MCF 10A (cell line): ENCODE measurements at regions not wholly inside any gene's neighbourhood (a gene's known extent, or its start where the extent isn't known, plus 50 kb on each side); places are given as distances from the start of the nearest gene placed in this dataset.
"Not testable (repeated sequence)": the region's sequence is repeated elsewhere in the genome, so short reads cannot be mapped to it uniquely, and the experiment has no call there.

Experiments
- BruUV-seq: library from RNA; stranded (reverse); fragments of 400-500 nt; replicated peaks from 2 replicates; lab custom pipeline; 2021; lab: Mats Ljungman, UMichigan
- CTCF ChIA-PET: fragments of 300-600 bp; sonication (Branson Sonifier 250); formaldehyde crosslinking; extraction: SDS; loops from one replicate; lab custom pipeline; 2021; ENCODE audit warnings: antibody characterized with exemption, inconsistent platforms; lab: Yijun Ruan, JAX
- POLR2A ChIA-PET: fragments of 300-600, 350-650 bp; sonication (Branson Sonifier 250); formaldehyde crosslinking; extraction: SDS; loops from one replicate; lab custom pipeline; 2020; ENCODE audit warnings: antibody characterized with exemption, inconsistent platforms; lab: Yijun Ruan, JAX
- DNase-seq: peaks from one replicate; pipeline ENCODE4 v3.0.0-alpha.2; 2018; ENCODE audit not compliant: unreplicated experiment
- H3K27ac Mint-ChIP-seq: one replicate; pipeline ENCODE4 v1.8.0; 2022; ENCODE audit warnings: mild to moderate bottlenecking, low read depth, mixed read lengths; ENCODE audit not compliant: unreplicated experiment
- H3K27me3 Mint-ChIP-seq: one replicate; pipeline ENCODE4 v1.8.0; 2022; ENCODE audit warnings: mixed read lengths; ENCODE audit not compliant: insufficient read depth, unreplicated experiment
- H3K36me3 Mint-ChIP-seq: one replicate; pipeline ENCODE4 v1.8.0; 2022; ENCODE audit warnings: mild to moderate bottlenecking, moderate library complexity, mixed read lengths; ENCODE audit not compliant: insufficient read depth, unreplicated experiment
- H3K4me1 Mint-ChIP-seq: one replicate; pipeline ENCODE4 v1.8.0; 2022; ENCODE audit warnings: mixed read lengths; ENCODE audit not compliant: insufficient read depth, unreplicated experiment
- H3K4me3 Mint-ChIP-seq: one replicate; pipeline ENCODE4 v1.8.0; 2022; ENCODE audit warnings: mild to moderate bottlenecking, moderate library complexity, mixed read lengths; ENCODE audit not compliant: unreplicated experiment
- H3K9me3 Mint-ChIP-seq: one replicate; pipeline ENCODE4 v1.8.0; 2022; ENCODE audit warnings: mixed read lengths; ENCODE audit not compliant: unreplicated experiment
- intact Hi-C: fragments of 100-400 bp; cut with micrococcal nuclease; formaldehyde crosslinking; loops from 2 replicates; pipeline ENCODE4 v1.14.1; 2022
- TF ChIP-seq, protein P1 (sequence below): fragments of 200-600 bp; IDR thresholded peaks from one replicate; pipeline ENCODE4 v1.8.0; 2022; ENCODE audit warnings: antibody characterized with exemption, mild to moderate bottlenecking; ENCODE audit not compliant: unreplicated experiment

- ChIA-PET POLR2A (no interaction called here), CTCF (interaction anchor here (0.7 to 1.0 kb wide), 3 partner anchors 9 to 551 kb away, joined by 3 read pairs; no protein-coding TSS in a partner anchor)
- Mint-ChIP-seq H3K4me1 (no peaks in the 10 kb centered on the region), H3K27ac (no peak overlapping the region), H3K9me3 (no peaks in the 10 kb centered on the region), H3K4me3 (no peak overlapping the region), H3K27me3 (no peaks in the 10 kb centered on the region), H3K36me3 (no peaks in the 10 kb centered on the region)
- no TSS peak for BruUV-seq
- no peak for DNase-seq
- intact Hi-C loops: no loop called here
- TF ChIP-seq, protein P1, sequence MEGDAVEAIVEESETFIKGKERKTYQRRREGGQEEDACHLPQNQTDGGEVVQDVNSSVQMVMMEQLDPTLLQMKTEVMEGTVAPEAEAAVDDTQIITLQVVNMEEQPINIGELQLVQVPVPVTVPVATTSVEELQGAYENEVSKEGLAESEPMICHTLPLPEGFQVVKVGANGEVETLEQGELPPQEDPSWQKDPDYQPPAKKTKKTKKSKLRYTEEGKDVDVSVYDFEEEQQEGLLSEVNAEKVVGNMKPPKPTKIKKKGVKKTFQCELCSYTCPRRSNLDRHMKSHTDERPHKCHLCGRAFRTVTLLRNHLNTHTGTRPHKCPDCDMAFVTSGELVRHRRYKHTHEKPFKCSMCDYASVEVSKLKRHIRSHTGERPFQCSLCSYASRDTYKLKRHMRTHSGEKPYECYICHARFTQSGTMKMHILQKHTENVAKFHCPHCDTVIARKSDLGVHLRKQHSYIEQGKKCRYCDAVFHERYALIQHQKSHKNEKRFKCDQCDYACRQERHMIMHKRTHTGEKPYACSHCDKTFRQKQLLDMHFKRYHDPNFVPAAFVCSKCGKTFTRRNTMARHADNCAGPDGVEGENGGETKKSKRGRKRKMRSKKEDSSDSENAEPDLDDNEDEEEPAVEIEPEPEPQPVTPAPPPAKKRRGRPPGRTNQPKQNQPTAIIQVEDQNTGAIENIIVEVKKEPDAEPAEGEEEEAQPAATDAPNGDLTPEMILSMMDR: no peak
Observed at GRCh38 chrX:140149761-140150160, 184.4 kb upstream of the CXorf66 start.

- Mint-ChIP-seq H3K4me3 (no peak overlapping the region), H3K9me3 (no peaks in the 10 kb centered on the region), H3K27ac (no peak overlapping the region), H3K36me3 (no peaks in the 10 kb centered on the region), H3K4me1 (no peaks in the 10 kb centered on the region), H3K27me3 (no peaks in the 10 kb centered on the region)
- BruUV-seq: no TSS peak
- intact Hi-C loops: loop anchor here (2.0 to 5.0 kb wide), 2 partner anchors 85 to 521 kb away; no protein-coding TSS in a partner anchor
- ChIA-PET CTCF (interaction anchor here (0.6 to 2.6 kb wide), 33 partner anchors 8 to 559 kb away, joined by 3 to 28 read pairs (median 4); no protein-coding TSS in a partner anchor), POLR2A (no interaction called here)
- DNase-seq: peak; percentile 73
- TF ChIP-seq, protein P1: peak; percentile 44
Observed at GRCh38 chrX:140141444-140142029, 176.2 kb upstream of the CXorf66 start.

GRCh38 chrX:140138492-140138891 is 173.2 kb upstream of the CXorf66 start:
- DNase-seq, CTCF ChIA-PET, intact Hi-C loops, H3K4me1 Mint-ChIP-seq, POLR2A ChIA-PET, BruUV-seq, H3K27me3 Mint-ChIP-seq, H3K4me3 Mint-ChIP-seq, H3K36me3 Mint-ChIP-seq, H3K9me3 Mint-ChIP-seq, H3K27ac Mint-ChIP-seq: not testable (repeated sequence)

GRCh38 chrX:140138065-140138464 is 172.7 kb upstream of the CXorf66 start:
- BruUV-seq, intact Hi-C loops, H3K27me3 Mint-ChIP-seq: not testable (repeated sequence)

DNA sequence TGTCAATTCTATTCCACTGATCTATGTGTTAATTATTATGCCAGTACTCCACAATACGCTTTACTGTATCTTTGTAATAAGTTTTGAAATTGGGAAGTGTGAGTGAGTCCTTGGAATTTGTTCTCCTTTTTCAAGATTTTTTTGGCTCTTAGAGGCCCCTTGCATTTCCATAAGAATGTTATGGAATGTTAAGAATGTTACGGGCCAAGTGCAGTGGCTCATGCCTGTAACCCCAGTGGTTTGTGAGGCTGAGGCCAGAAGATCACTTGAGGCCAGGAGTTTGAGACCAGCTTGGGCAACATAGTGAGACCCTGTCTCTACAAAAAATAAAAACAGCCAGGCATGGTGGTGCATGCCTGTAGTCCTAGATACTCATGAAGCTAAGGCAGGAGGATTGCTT is 167.6 kb upstream of the CXorf66 start:
- no TSS peak for BruUV-seq
- ChIA-PET CTCF (no interaction called here), POLR2A (no interaction called here)
- TF ChIP-seq, protein P1: no peak
- Mint-ChIP-seq H3K9me3 (no peaks in the 10 kb centered on the region), H3K27ac (no peak overlapping the region), H3K27me3 (no peaks in the 10 kb centered on the region), H3K4me3 (no peak overlapping the region), H3K36me3 (no peaks in the 10 kb centered on the region), H3K4me1 (no peaks in the 10 kb centered on the region)
- intact Hi-C loops: no loop called here
- no peak for DNase-seq

More at GRCh38 chrX:140138065-140138464, 172.7 kb upstream of the CXorf66 start:
- H3K27ac Mint-ChIP-seq, H3K36me3 Mint-ChIP-seq, POLR2A ChIA-PET, DNase-seq, CTCF ChIA-PET, H3K4me3 Mint-ChIP-seq, H3K9me3 Mint-ChIP-seq, H3K4me1 Mint-ChIP-seq: not testable (repeated sequence)
